ENCODE measurements at regions not wholly inside any gene's neighbourhood (a gene's known extent, or its start where the extent isn't known, plus 50 kb on each side); places are given as distances from the start of the nearest gene placed in this dataset.

DNA sequence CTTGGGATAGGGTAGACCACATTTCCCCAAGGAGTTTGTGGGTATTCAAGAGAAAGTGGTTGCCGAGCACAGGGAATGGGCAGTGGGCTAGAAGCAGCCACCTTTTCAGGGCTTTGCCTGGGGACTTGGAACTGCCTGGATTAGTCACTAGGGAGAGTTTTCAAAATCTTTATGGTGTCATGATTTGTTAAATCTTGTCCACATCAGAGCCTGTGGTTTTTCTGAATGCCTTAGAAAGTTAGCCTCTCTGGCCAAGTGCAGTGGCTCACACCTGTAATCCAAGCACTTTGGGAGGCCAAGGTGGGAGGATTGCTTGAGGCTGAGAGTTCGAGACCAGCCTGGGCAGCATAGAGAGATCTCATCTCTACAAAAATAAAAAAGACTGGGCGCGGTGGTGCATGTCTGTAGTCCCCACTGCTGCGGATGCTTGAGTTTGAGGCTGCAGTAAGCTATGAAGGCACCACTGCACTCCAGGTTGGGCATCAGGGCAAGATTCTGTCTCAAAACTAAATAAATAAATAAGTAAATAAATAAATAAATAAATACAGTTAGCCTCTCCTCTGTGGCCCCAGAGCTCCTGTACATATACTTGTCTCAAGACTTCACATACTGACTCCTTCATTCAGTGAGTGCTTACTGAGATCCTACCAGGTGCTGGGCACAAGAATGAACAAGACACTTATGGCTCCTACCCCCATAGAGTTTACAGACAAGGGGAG lies 76.3 kb upstream of the HNF1B start:
- H3K9me3 ChIP-seq (ENCODE audit: insufficient read depth, low read depth, low read length), result no peaks in the 10 kb centered on the region
- peaks cover 27% of the 10 kb centered on the region for H3K4me1 ChIP-seq (ENCODE audit: insufficient read depth, low read length)
- no peak overlapping the region for H3K27ac Mint-ChIP-seq (ENCODE audit: unreplicated experiment)
- H3K9ac ChIP-seq (ENCODE audit: low read length), result no peak overlapping the region
- H3K36me3 ChIP-seq (ENCODE audit: insufficient read depth, low read length), result no peaks in the 10 kb centered on the region
- H3K4me3 ChIP-seq (ENCODE audit: insufficient read depth, low read depth, low read length), result no peak overlapping the region
- H3K79me2 ChIP-seq (ENCODE audit: insufficient read depth, low read length), result no peaks in the 10 kb centered on the region
- no peaks in the 10 kb centered on the region for H4K20me1 ChIP-seq (ENCODE audit: insufficient read depth, low read length)
- TF ChIP-seq CTCF (IDR thresholded peaks at IDR 0.05; ENCODE audit: insufficient read depth, low read depth, low read length) (no peak), EZH2 (IDR thresholded peaks at IDR 0.05; ENCODE audit: insufficient read depth, low read length) (no peak)
- no peaks in the 10 kb centered on the region for H3K27me3 ChIP-seq (ENCODE audit: insufficient read depth, low read length)
- peaks cover 48% of the 10 kb centered on the region for H3K4me1 Mint-ChIP-seq (ENCODE audit: low read depth, unreplicated experiment)
- peak overlapping the region; percentile 29 for H3K27ac ChIP-seq (ENCODE audit: low read depth, low read length)
- H3K4me2 ChIP-seq (ENCODE audit: low read length), result peak overlapping the region; percentile 28
- H3K36me3 Mint-ChIP-seq (ENCODE audit: low read depth, unreplicated experiment), result peaks cover 2% of the 10 kb centered on the region
- no peak overlapping the region for H2AFZ ChIP-seq (ENCODE audit: low read depth, low read length)
- H3K9me3 Mint-ChIP-seq (ENCODE audit: unreplicated experiment), result no peaks in the 10 kb centered on the region
- peak; percentile 66 for DNase-seq (ENCODE audit: low read depth)
- H3K4me3 Mint-ChIP-seq (ENCODE audit: unreplicated experiment), result no peak overlapping the region
- no peak for FAIRE-seq
- H3K27me3 Mint-ChIP-seq (ENCODE audit: low read depth, unreplicated experiment), result no peaks in the 10 kb centered on the region

DNA sequence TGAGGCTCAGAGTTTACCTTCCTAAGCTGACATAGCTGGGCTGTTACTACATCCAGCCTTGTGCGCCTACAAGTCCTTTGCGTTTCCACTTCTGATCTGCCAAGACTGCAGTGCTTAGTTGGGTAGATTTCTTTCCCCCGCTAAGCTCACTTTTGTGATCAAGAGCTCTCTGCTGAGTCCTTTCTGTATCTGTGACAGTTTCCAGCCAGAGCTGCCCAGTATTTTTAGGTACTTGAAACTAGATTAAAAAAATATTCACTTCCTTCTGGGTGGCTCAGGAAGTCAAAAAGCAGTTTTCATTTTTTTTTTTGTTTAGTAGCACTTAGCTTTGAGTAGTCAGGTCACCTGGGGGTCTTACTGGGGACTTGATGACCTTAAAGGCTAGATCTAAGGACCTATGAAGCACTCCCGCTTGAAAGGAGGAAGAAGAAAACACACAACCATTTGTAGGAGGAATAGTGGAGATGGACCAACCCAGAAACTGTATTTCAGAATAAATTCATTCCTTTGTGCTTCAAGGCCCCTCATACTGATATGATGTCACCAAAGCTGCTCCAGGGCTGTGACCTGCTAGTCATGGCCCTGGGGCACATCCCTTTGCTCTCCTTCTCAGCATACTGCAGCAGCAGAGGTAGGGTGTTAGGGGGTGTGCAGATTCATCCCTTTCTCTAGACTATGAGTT lies 75.6 kb upstream of the HNF1B start:
- no peaks in the 10 kb centered on the region for H3K9me3 ChIP-seq (ENCODE audit: insufficient read depth, low read depth, low read length)
- H3K27me3 Mint-ChIP-seq (ENCODE audit: low read depth, unreplicated experiment), result no peaks in the 10 kb centered on the region
- H3K79me2 ChIP-seq (ENCODE audit: insufficient read depth, low read length), result no peaks in the 10 kb centered on the region
- peak overlapping the region; percentile 29 for H3K27ac ChIP-seq (ENCODE audit: low read depth, low read length)
- H3K4me3 ChIP-seq (ENCODE audit: insufficient read depth, low read depth, low read length), result no peak overlapping the region
- no peaks in the 10 kb centered on the region for H3K9me3 Mint-ChIP-seq (ENCODE audit: unreplicated experiment)
- no peaks in the 10 kb centered on the region for H3K36me3 ChIP-seq (ENCODE audit: insufficient read depth, low read length)
- H3K4me1 ChIP-seq (ENCODE audit: insufficient read depth, low read length), result peaks cover 27% of the 10 kb centered on the region
- H3K4me1 Mint-ChIP-seq (ENCODE audit: low read depth, unreplicated experiment), result peaks cover 43% of the 10 kb centered on the region
- TF ChIP-seq EZH2 (IDR thresholded peaks at IDR 0.05; ENCODE audit: insufficient read depth, low read length) (no peak), CTCF (IDR thresholded peaks at IDR 0.05; ENCODE audit: insufficient read depth, low read depth, low read length) (no peak)
- H2AFZ ChIP-seq (ENCODE audit: low read depth, low read length), result no peak overlapping the region
- H3K27ac Mint-ChIP-seq (ENCODE audit: unreplicated experiment), result no peak overlapping the region
- H3K36me3 Mint-ChIP-seq (ENCODE audit: low read depth, unreplicated experiment), result peaks cover 2% of the 10 kb centered on the region
- no peak overlapping the region for H3K4me3 Mint-ChIP-seq (ENCODE audit: unreplicated experiment)
- H3K27me3 ChIP-seq (ENCODE audit: insufficient read depth, low read length), result no peaks in the 10 kb centered on the region
- FAIRE-seq (no peak), DNase-seq (ENCODE audit: low read depth) (no peak)
- peak overlapping the region; percentile 28 for H3K4me2 ChIP-seq (ENCODE audit: low read length)
- H4K20me1 ChIP-seq (ENCODE audit: insufficient read depth, low read length), result no peaks in the 10 kb centered on the region
- H3K9ac ChIP-seq (ENCODE audit: low read length), result no peak overlapping the region

DNA sequence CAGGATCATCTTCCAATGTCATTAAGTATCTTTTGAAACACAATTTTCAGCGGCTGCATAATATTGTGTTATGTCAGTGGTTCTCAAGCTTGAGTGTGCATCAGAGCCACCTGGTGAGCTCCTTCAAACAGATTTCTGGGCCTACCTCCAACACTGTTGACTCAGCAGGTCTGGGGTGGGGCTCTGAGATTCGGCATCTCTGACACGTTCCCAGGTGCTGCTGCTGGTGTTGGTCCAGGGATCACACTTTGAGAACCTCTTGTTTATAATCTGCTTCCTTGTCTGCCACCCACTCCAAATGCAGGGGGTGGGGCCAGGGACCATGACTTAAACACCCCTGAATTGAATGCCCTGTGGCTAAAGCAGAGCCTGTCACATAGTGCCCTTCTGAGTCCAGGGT lies 73.8 kb upstream of the HNF1B start:
- Mint-ChIP-seq H3K27ac (ENCODE audit: unreplicated experiment) (peak overlapping the region; percentile 26), H3K27me3 (ENCODE audit: low read depth, unreplicated experiment) (no peaks in the 10 kb centered on the region), H3K4me3 (ENCODE audit: unreplicated experiment) (no peak overlapping the region), H3K4me1 (ENCODE audit: low read depth, unreplicated experiment) (peaks cover 35% of the 10 kb centered on the region), H3K36me3 (ENCODE audit: low read depth, unreplicated experiment) (peaks cover 2% of the 10 kb centered on the region), H3K9me3 (ENCODE audit: unreplicated experiment) (no peaks in the 10 kb centered on the region)
- H3K9me3 ChIP-seq (ENCODE audit: insufficient read depth, low read depth, low read length), result no peaks in the 10 kb centered on the region
- no peaks in the 10 kb centered on the region for H3K27me3 ChIP-seq (ENCODE audit: insufficient read depth, low read length)
- H2AFZ ChIP-seq (ENCODE audit: low read depth, low read length), result no peak overlapping the region
- no peak overlapping the region for H3K27ac ChIP-seq (ENCODE audit: low read depth, low read length)
- peak overlapping the region; percentile 20 for H3K9ac ChIP-seq (ENCODE audit: low read length)
- no peak for FAIRE-seq
- H3K4me2 ChIP-seq (ENCODE audit: low read length), result peak overlapping the region; percentile 12
- no peak overlapping the region for H3K4me3 ChIP-seq (ENCODE audit: insufficient read depth, low read depth, low read length)
- peaks cover 27% of the 10 kb centered on the region for H3K4me1 ChIP-seq (ENCODE audit: insufficient read depth, low read length)
- no peaks in the 10 kb centered on the region for H3K36me3 ChIP-seq (ENCODE audit: insufficient read depth, low read length)
- no peaks in the 10 kb centered on the region for H3K79me2 ChIP-seq (ENCODE audit: insufficient read depth, low read length)
- no peaks in the 10 kb centered on the region for H4K20me1 ChIP-seq (ENCODE audit: insufficient read depth, low read length)
- DNase-seq (ENCODE audit: low read depth), result peak; percentile 83
- TF ChIP-seq CTCF (IDR thresholded peaks at IDR 0.05; ENCODE audit: insufficient read depth, low read depth, low read length) (no peak), EZH2 (IDR thresholded peaks at IDR 0.05; ENCODE audit: insufficient read depth, low read length) (no peak)

Data from astrocyte (in vitro differentiated cells and primary cell).